NCI-H1417 (cell line): ENCODE measurements at regions not wholly inside any gene's neighbourhood (a gene's known extent, or its start where the extent isn't known, plus 50 kb on each side); places are given as distances from the start of the nearest gene placed in this dataset.
"Not testable (repeated sequence)": the region's sequence is repeated elsewhere in the genome, so short reads cannot be mapped to it uniquely, and the experiment has no call there.

Experiments
- DNase-seq, 3 experiments: peaks; one replicate each; lab custom pipeline; 2025; lab: John Stamatoyannopoulos, UW

DNA sequence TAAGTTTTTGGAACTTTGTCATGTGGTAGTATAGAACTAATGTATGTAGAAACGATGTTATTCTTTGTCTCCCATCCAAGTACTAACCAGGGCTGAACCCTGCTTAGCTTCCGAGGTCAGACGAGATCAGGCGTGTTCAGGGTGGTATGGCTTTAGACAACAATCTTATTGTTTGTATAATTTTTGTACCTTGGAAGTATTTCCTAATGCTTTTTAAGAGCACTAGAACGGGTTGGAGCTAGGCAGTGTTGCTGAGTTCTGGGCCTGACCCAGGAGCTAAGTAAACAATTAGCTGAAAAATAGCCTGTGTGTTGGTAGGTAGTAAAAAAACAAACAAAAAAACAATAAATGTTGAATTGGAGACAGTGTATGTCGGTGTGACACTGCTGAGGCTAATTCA, 244.3 kb downstream of the EMP1 start:
- DNase-seq = no peak

DNA sequence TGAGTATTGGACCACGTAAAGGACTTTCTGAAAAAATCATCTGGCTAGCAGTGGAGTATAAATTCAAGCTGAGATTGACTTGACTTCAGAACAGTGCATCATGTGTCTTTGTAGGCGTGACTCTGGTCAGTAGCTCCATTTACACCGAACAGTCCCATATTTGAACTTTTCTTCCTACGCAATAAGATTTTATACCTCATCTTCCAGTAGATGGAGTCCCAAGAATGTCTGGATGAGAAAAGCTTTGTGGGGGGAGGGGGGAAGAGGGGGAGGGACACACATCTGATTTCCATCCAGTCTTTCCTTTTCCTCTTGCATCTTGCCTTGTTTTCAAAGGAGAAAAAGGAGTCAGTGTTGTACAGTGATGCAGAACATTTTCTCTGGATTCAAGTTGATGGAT, 241.0 kb downstream of the EMP1 start:
- no peak for DNase-seq

DNA sequence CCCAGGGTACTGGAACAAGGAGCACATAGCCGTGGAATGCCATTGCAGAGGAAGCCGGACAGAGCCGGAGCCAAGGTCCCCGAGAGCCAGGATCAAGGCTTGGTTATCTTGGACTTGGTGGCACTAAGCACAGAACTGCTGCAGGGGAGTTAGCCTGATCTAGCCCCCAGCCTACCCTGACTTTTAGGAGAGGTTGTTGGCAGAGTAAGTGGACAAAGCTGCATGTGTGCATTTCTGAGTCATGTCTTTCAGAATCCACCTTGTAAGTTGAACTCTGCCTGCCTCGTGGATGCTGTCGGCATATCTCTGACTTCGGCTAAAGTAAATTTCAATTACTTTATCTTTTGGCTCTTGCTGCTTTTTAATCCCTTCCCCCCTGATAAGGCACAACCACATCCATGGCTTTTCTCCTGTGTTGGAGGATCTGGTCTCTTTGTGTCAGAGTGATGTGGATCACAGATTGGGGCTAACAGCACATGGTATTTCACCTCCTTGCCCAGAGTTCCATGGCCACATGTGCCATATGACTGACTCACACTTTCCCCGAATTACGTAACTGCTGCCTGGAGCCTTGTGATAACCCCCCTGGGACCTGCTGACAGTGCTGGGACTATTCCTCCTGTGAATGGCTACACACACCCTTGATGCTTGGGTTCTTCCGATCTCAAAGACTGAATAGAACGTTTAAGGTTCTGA, 240.3 kb downstream of the EMP1 start:
- DNase-seq = no peak

DNA sequence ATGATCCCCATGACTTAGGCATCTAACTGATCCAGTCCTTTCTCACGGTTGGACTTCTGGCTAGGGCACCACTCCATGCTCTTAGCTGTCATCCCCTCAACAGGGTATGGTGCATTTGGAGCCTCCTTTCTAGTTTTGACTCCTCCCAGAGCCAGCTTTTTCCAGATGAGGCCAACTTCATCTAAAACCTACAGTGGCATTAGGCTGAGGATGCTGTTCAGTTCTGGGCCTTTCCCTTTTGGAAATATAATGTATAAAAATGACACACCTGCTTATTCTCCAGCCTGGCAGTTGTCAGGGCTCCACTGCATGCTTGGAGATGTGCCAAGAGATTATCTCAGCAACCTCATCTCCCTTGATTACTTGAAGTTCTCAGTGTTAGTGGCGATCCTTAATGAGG, 239.7 kb downstream of the EMP1 start:
- peak; percentile 5 to 53 (median 35) for DNase-seq

DNA sequence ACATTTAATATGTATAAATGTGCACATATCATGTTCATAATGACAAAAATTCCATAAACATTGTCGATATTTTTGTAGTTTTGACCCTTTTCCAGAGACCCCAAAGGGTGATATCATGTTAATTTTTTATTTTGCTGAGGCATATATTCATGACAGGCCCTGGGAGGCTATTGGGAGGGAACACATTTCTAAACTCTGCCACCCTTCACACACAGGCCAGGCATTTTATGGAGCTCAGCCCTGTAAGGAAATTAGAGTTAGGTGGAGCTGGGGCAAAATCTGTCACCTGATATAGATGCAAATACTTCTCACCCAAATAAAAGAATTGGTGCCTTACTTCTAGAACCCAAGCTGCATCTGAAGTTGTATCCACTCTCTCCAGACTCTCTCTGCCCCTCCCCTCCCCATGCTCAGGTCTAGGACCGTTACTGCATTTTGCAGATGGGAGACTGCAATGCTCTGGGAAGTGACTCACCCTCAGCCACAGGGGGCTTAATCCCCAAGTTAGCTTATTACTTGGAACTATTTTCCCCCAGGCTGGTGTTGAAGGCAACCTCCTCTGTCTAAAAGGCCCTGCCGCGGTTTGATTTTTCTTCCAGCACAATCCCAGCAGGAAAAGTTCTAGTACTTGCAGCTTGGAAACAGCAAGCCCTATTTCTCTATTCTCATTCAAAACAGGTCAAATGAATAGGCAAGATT, 238.9 kb downstream of the EMP1 start:
- DNase-seq = no peak

DNA sequence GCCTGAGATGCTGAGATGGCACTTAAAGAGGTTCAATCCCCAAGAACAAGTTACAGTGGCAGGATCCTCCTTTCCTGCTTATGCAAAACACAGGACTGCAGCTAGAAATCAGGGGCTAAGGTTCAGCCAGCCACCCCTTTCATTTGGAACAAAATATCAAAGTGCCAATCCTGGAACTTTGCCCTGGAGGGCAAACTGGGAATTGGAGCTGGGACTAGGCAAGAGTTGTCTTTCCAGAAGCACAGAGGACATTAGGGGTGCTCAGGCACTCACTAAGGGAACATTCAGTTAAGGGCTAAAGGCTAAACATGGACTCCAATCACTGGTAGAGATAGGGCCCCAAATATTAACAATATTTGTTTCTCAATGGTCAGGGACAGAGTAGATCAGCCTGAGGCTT, 237.2 kb downstream of the EMP1 start:
- DNase-seq = no peak

DNA sequence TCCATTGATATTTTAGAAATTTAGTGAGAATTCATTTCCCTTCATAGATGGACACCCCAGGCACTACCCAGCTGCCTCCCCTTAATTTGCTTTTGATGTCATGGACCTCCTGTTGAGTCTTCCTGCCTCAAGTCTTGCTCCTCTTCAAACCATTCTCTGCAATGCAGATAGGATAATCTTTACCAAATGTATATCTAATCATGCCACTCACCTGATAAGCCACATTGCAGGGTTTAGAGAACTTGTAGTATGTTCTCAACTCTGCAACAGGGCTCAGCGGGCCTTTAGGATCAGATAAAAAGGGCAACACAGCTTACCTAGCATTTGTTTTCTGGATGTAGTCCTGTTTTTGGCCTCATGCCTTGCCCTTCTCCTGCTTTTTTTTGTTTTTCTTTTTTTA, 234.5 kb downstream of the EMP1 start:
- DNase-seq = no peak

DNA sequence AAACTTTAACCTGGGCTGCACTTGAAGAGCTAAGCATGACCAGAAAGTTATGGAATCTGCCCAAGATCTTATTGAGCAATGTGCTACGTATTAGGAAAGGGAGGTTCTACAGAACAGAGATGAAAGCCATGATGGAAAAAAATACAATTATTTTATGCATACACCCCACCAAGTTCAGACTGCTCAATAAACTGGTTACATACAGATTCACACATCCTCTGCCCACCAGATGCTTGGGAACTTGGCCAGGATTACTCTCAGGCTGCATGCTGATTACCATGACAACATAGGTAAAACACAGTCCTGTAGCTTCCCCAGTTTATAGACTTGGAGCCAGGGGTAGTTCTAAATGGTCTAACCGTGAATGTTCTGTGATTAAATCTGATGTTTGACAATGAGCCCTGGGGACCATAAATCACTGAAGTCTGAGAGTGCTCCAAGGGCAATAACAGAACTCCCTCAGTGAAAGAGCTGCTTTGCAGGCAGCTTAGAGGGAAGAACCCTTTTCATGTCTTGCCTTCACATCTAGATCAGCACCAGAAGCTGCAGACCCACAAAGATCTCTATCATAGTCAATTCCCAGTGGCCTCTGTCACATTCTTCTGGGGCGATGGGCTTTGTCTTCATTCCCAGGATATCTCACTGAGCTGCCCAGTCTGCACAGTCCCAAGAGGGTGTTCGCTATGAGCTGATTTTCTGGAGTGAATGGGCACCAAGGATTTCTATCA, 232.2 kb downstream of the EMP1 start:
- DNase-seq = peak in 2 of 3 experiments; percentile 65 to 82

DNA sequence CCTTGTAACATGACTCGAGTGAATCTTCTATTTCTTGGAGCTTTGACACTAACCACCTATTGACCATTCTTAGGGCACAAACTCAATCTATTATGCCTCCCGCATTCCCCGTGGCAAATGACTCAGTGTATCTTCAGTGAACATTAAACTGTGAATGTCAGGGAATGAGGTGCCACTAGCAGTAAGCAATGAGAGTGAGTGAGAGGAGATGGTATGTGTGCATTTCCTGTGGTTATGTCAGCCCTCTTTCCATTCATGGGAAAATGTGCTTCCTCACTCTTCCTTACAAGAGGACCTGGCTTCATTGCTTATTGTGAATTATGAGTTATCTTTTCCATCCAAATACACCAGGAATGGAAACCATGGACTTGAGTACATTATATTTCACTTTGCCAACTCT, 229.2 kb downstream of the EMP1 start:
- DNase-seq = no peak

DNA sequence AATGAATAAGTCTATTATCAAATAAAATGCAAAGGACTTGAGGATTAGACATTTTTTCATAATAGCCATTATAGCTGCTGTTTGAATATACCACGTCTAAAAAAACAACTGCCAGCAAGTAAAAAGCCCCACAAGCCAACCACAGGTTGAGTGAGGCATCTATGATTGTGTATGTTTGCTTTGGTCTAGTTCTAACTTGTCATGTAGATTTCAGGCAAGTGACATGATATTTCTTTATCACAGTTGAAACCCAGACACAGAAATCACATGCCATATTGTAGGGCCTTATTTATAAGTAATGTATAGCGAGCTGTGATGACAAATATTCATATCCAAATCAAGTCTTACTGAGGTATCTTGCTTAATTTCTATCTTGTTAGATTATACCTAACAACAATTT, 225.8 kb downstream of the EMP1 start:
- no peak for DNase-seq

DNA sequence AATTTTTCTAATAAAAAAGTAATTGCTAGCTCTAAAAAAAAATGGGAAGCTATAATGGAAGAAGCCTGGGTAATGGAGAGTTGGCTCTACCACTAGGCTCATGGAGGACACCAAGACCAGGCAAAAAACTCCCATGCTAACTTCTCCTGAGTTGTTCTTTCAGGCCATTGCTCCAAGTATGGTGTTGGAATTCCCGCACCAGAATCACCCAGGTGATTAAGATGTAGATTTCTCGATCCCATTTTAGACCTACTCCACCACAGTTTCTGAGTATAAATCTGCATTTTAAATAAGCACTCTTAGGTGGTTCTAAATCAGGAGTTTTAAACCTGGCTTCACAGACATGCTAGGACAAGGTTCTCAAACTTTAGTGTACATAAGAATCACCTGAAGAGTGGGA, 221.0 kb downstream of the EMP1 start:
- no peak for DNase-seq

DNA sequence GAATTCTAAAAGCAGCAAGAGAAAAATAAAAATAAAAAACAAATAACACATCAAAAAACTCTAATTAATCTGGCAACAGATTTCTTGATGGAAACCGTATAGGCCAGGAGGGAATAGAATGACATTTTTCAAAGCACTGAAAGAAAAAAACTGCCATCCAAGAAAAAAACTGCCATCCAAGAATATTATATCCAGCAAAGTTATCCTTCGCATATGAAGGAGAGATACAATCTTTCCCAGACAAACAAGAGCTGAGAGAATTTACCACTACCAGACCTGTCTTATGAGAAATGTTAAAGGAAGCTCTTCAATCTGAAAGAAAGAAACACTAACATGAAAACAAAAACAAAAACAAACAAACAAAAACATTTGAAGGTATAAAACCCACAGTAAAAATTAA, 214.8 kb downstream of the EMP1 start:
- no peak for DNase-seq

DNA sequence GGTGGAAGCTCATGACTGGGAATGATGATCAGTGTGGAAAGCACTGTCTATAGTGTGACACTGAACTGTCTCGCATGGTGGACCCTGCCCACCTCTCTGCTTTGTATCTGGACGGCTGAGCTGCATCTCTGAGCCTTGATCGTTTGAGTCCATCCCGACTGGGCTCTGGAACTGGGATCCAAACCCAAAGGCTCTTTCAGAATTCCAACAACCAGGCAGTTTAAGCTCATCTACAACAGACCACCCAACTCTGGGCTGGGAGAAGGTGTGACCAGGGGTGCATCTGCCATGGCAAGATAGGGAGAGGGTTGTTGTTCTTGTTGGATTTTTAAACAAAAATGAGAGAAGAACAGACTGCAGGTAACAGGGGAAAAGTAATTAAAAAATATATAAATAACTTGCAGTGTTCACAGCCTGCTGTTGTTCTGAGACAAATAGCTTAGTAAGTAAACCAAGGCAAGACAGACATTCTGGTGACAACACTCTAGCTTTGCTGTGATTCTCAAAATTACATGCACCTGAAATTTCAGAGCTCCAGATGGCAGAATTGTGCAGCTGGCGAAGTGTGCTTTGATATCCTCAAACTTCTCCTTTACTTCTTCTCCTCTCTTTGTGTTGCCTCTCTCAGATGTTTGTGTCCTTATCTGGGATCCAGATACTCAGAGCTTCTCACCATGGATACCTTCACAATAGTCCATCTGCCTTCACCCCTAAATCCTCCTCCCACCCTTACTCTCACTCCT, 209.6 kb downstream of the EMP1 start:
- DNase-seq = no peak

DNA sequence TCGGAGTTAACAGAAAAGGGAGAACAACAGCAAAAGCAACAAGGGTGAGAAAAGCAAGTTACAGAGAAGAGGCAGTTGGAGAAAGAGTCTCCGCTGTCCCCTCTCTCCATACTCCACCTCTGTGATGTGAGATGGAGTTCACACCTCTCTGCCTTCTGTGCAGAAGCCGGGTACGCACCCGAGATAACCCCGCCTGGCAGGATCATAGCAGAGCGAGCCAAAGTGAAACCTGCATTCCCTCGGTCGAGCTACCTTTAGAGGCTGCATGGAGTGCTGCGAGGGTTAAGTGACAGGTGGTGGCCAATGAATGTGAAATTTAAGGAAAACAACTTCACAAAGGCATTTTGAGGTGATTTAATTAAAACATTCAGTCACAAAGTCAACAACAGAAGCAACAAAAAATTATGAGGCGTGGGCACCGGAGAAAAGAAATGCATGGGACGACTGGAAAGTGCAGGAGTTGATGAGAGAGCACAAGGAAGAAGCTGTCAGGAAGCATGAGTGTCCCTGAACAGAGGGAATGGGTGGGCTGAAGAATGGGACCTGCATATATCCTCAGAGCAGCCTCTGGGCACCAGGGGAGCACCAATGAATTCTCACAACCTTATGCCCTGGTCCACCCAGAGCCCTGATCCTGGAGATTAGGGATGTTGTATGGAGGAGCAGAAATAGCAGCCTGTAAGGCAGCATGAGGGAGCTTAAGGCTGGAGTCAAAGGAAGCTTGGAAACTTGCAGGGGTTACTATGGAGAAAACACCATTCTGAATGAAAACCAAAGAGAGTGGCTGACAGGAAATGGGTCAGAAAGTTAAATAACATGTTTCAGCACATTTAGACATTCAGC, 208.3 kb downstream of the EMP1 start:
- DNase-seq = peak in 2 of 3 experiments; percentile 9 to 33

DNA sequence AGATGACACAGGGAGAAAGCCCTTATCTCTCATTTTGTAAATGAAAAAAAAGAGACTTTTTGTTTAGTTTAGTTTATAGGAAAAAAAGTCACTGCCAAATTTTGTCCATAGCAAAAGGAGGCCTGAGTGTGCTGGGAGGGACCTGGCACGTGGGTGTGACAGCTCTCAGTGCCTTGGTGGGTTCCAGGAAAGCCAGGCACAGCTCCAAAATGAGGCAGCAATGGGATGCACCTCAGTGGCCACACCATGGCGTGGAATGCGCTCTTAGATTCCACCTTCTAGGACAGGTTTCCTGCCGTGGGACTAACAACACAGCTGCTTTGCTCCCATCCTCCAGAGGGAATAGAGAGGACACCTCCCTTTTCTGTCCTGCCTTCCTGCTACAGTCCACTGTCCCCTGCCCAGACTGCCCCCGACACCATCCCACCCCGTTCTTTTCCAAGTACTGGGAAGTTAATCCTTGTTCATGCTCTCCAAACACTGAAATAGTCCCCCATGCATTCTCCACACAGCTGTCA, 207.6 kb downstream of the EMP1 start:
- DNase-seq = no peak

DNA sequence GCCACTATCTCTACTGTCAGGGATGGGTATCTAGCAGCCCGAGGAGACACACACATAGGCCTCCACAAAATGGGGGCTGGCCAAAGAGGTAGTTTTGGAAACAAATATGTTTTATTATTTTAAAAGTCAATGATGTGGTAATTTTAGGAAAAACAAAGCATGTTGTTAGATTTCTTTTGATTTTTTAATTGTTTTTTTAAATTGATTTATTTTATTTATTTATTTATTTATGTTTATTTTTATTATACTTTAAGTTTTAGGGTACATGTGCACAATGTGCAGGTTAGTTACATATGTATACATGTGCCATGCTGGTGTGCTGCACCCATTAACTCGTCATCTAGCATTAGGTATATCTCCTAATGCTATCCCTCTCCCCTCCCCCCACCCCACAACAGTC, 194.8 kb downstream of the EMP1 start:
- not testable (repeated sequence) for DNase-seq

DNA sequence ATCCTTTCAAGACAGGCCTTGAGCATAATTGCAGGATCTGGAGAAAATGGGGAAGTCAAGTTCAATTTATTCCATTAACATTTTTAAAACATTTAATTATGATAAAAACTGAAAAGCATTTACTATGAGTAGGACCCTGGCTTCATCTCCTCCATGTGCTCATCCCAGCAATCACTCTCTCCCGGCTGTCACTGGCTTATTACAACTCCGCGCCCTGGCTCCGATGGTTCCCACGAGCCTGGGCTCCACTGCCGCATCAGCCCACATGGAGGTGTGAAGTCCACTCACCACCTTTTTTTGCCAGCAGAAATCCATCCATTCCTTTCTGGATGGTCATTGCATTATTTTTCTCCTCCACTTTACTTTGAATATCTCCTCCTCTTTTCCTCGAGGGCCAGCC, 194.4 kb downstream of the EMP1 start:
- DNase-seq = no peak

DNA sequence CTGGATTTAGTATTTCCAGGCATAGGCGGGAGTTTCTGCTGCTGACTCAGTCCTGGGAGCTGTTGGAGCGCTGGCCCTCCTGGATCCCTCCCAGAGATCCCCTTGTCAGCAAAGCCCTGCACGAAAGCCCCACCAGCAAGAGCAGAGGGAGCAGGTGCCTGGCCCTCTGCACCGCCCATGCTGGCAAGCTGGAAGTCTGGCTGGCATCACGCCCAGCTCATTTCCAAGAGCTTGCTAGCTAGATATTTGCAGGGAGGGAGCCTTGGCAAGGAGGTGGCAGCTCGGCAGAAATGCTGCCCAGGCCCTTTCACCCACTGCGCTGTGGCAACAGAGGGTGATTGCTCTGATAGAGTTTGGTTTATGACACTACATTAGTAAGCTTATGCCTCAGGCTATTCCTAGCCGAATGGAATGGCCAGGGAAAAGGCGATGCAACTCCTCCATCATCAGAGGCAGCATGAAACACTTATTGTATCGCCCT, 193.9 kb downstream of the EMP1 start:
- DNase-seq = peak; percentile 77 to 95 (median 85)

DNA sequence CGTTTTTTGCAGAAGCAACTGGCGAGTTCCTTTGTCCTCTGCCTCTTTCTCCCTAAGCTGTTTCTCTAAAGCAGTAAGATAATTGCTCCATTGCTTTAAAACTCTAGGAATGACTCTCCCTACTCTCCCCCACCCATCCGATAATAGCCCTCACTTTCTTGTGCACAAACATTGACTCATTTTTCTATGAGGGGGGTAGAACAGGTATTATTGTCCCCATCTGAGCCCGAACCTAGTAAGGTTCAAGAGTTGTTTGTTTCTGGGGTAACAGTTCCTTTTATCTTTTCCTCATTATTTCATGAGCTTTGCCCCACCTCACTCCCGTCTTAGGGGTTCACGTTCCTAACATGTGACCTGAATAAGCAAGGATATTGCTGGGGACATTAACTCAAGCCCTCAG, 190.6 kb downstream of the EMP1 start:
- no peak for DNase-seq

DNA sequence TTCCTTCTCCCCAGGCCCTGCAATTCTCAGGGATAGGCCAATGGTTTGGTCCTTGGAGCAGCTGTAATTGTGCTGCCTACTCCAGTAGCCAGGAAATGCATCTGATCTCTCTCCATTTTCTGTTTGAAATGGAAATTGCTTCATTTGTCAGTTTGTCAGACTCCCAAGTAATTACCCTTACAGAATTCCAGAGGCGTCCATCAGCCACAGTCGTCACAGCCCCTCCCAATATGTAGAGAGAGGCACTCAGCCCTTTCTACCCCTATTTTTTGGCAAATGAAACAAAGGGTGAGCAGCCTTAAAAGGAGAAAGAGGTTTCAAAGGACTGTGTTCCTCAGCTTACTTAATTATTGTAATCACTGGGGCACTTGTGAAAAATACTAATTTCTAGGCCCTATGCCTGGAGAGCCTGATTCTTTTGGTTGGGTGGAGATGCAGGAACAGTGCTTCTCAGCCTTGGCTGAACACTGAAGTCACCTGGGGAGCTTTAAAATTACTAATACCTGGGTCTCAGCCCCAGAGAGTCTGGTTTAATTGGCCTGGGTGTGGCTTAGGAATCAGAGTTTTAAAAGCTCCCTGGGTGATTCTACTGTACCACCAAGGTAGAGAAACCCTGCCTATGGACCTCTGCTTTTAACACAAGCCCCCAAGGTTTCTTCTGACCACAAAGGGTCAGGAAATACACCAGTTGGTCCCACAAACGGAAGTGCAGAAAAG, 190.0 kb downstream of the EMP1 start:
- DNase-seq = peak in 1 of 3 experiments; percentile 34
